Esophagus squamous epithelium (tissue), 4 donors: ENCODE measurements at regions not wholly inside any gene's neighbourhood (a gene's known extent, or its start where the extent isn't known, plus 50 kb on each side); places are given as distances from the start of the nearest gene placed in this dataset.

ENCODE experiments used
- POLR2A ChIP-seq, 4 donors: fragments of 450-650 bp; IDR thresholded peaks; one replicate each; pipeline ENCODE4 v1.6.1; 2017; ENCODE audit warnings: antibody characterized with exemption in 4 of 4, mild to moderate bottlenecking in 4 of 4, moderate library complexity in 3 of 4
- TF ChIP-seq, protein P1 (sequence below), 6 experiments: fragments of 450-650 bp in 4 of 6; fragments of 200-600 bp in 2 of 6; sonication (generic) in 2 of 6; IDR thresholded peaks; one replicate each; pipeline ENCODE4 v1.5.1; 2016 to 2019; ENCODE audit warnings: antibody characterized with exemption in 6 of 6, mild to moderate bottlenecking in 4 of 6, moderate library complexity in 4 of 6

DNA sequence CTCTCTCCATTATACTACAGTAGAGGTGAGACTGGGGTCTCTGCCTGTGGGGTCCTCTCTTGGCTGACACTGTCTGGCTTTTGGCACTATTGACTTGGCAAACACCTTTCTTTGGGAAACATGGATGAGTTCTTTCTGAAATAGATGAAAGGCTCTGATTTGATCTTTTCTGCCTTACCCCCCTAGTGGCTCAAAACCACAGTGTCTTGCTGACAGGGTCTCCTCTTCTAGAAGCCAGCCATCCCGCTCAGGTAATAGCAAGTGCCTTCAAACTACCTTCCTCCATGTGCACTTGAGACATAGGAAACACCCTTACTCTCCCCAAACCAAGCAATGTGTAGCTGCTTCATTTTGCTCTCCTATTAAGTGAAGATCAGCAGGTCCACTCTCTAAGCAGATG lies 260.4 kb downstream of the BRINP2 start:
- TF ChIP-seq, protein P1, sequence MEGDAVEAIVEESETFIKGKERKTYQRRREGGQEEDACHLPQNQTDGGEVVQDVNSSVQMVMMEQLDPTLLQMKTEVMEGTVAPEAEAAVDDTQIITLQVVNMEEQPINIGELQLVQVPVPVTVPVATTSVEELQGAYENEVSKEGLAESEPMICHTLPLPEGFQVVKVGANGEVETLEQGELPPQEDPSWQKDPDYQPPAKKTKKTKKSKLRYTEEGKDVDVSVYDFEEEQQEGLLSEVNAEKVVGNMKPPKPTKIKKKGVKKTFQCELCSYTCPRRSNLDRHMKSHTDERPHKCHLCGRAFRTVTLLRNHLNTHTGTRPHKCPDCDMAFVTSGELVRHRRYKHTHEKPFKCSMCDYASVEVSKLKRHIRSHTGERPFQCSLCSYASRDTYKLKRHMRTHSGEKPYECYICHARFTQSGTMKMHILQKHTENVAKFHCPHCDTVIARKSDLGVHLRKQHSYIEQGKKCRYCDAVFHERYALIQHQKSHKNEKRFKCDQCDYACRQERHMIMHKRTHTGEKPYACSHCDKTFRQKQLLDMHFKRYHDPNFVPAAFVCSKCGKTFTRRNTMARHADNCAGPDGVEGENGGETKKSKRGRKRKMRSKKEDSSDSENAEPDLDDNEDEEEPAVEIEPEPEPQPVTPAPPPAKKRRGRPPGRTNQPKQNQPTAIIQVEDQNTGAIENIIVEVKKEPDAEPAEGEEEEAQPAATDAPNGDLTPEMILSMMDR (IDR thresholded peaks at IDR 0.05): no peak
- no peak for TF ChIP-seq POLR2A (IDR thresholded peaks at IDR 0.05)
